Urinary bladder (tissue), 3 donors: ENCODE measurements at regions not wholly inside any gene's neighbourhood (a gene's known extent, or its start where the extent isn't known, plus 50 kb on each side); places are given as distances from the start of the nearest gene placed in this dataset.

Source experiments
- DNase-seq: peaks from one replicate; pipeline ENCODE4 v3.0.0-alpha.2; 2015; ENCODE audit errors: extremely low spot score
- H3K27ac ChIP-seq: one replicate; pipeline ENCODE4 v1.5.1; 2013; ENCODE audit warnings: low read depth, mild to moderate bottlenecking, moderate library complexity
- H3K36me3 ChIP-seq: one replicate; pipeline ENCODE4 v1.6.1; 2013; ENCODE audit warnings: mild to moderate bottlenecking, moderate library complexity; ENCODE audit not compliant: insufficient read depth
- H3K4me1 ChIP-seq: one replicate; pipeline ENCODE4 v1.6.1; 2013; ENCODE audit warnings: mild to moderate bottlenecking, moderate library complexity; ENCODE audit not compliant: insufficient read depth
- H3K4me3 ChIP-seq: one replicate; pipeline ENCODE4 v1.5.1; 2013; ENCODE audit warnings: low read depth, low read length
- WGBS: extraction: QIAGEN DNeasy Blood & Tissue Kit; methylation state at CpG from one replicate; pipeline ENCODE4 v1.1.7; 2013; 5-methylcytosine and 5-hydroxymethylcytosine counted together
- donor health status: healthy with polysubstance abuse.
- donor health status: healthy.

DNA sequence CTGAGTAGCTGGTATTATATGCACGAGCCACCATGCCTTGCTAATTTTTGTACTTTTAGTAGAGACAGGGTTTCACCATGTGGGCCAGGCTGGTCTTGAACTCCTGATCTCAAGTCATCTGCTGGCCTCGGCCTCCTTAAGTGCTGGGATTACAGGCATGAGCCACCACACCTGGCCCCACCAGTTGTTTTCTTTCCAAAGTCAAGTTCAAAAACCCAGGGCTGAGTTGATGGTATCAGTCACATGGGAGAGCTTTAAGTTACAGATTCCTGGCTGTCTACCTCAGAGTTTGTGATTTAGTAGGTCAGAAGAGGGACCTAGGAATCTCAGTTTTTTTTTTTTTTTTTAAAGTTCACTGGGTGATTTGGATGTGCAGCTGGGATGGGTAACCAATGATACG lies 107.7 kb downstream of the SCP2D1 start:
- Histone ChIP-seq H3K36me3 (no peaks in the 10 kb centered on the region), H3K27ac (no peak overlapping the region), H3K4me3 (no peak overlapping the region), H3K4me1 (no peaks in the 10 kb centered on the region)
- WGBS: 86% methylated on average over 3 of the region's 3 CpGs
- DNase-seq: no peak

DNA sequence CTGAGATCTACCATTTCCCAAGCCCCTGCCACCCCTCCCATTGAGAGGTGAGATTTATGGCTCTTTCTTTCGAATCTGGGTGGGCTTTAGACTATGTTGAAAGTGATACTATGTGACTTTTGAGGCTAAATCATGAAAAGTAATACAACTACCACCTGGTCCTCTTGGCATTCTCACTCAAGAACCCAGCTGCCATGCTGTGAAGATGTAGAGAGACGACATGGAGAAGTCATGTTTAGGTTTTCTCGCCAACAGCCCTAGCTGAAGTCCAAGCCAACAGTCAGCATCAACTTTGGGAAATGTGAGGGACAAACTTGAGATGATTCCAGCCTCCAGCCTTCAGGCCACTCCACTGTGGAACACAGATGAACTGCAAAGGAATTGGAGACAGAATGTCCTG lies 108.7 kb downstream of the SCP2D1 start:
- WGBS: 69% methylated on average over 3 of the region's 3 CpGs
- no peak for DNase-seq
- Histone ChIP-seq H3K27ac (no peak overlapping the region), H3K4me1 (no peaks in the 10 kb centered on the region), H3K4me3 (no peak overlapping the region), H3K36me3 (no peaks in the 10 kb centered on the region)

DNA sequence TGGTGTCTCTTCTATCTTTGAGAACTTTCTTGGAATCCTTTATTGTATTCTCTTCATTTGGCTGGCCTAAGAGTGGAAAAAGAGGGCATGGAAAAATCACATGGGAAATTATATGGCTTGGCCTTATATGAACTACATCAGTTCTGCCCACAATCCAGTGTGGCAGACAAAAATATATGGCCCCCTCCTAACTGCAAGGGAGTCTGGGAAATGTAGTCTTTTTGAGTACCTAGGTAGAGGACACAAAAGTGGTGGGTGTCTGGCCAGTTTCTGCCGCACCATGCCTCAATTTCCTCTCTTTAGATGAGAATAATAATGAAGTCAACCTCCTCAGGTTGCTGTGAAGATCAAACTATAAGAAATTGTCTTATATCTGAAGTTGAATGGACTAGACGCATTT lies 109.3 kb downstream of the SCP2D1 start:
- no peaks in the 10 kb centered on the region for H3K36me3 ChIP-seq
- H3K4me1 ChIP-seq: no peaks in the 10 kb centered on the region
- no peak overlapping the region for H3K4me3 ChIP-seq
- DNase-seq: no peak
- no peak overlapping the region for H3K27ac ChIP-seq
- 92% methylated on average over 2 of the region's 2 CpGs for WGBS

DNA sequence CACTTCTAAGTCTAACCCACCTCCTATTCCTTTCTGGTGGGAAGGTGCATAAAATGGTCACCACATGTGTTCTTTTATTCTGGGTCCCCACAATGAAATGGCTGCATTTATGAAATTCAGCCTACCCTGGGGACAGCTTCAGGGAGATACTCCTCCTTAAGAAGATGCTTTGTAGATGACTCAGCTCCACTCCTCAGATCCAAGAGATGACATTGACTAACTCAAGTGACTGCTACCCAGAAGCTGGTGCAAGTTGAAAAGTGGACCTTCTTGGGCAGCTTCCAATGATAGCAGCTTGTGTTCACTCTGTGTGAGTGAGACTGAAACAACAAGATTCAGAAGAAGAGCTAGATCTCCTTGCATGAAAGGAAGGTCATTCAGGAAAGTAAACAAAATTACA lies 113.4 kb downstream of the SCP2D1 start:
- no peak overlapping the region for H3K27ac ChIP-seq
- H3K4me3 ChIP-seq: no peak overlapping the region
- DNase-seq: no peak
- no peaks in the 10 kb centered on the region for H3K4me1 ChIP-seq
- H3K36me3 ChIP-seq: no peaks in the 10 kb centered on the region

DNA sequence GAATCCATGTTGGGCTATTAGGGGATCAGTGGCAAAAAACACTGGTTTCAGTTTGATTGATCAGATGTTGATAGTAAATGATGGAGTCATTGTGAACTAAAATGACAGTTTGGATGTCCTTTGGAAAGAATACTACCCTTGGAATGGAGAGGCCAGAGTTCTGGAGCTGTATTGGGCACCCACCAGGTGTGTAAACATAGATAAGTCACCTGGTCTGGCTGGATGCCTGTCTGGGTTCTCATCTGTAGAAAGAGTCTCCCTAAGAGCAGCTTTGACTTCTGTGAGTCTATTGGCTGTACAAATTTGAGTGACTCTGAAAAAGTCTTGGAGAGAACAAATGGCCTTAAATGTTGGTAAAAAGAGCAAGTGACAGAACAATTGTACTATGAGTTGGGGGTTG lies 115.0 kb downstream of the SCP2D1 start:
- no peak overlapping the region for H3K4me3 ChIP-seq
- no peaks in the 10 kb centered on the region for H3K36me3 ChIP-seq
- no peak overlapping the region for H3K27ac ChIP-seq
- DNase-seq: no peak
- H3K4me1 ChIP-seq: no peaks in the 10 kb centered on the region

DNA sequence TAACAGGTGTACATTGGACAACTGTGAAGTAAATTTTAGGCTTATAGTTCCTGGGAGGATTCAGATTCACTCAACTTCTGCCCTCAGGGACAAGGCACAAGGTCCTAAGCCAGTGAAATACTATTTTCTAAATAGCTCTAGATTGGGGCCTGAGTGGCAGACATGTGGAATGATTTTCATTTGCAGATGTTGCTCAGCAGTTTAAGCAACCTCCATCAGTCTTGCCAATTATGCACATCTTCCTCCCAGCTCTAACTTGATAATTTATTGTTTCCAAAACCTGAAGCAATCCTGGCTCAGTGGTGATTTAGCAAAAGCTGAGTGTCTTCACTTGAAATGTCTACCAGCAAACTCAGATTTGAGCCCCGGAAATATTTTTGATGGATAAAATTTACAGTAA lies 116.2 kb downstream of the SCP2D1 start:
- no peaks in the 10 kb centered on the region for H3K4me1 ChIP-seq
- no peak overlapping the region for H3K27ac ChIP-seq
- WGBS: 92% methylated on average over 1 of the region's 1 CpG

DNA sequence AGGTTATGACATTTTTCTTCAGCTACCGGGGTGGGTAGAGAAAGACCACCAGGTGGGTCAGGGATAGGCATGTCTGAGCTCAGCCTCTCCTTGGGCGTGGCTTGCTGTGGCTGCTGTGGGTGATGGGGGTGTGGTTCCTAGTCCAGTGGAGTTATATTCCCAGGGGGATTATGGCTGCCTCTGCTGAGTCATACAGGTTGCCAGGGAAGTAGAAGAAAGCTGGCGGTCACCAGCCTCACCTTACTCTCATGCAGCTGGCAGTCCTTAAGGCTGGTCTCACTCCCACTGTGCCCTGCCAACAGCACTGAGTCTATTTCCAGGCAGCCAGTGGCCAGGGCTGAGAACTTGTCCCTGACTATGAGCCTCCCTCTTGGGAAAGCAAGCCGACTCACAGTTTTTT lies 130.0 kb downstream of the SCP2D1 start:
- H3K27ac ChIP-seq: no peak overlapping the region

More for the DNA sequence above, 116.2 kb downstream of the SCP2D1 start:
- no peaks in the 10 kb centered on the region for H3K36me3 ChIP-seq
- no peak for DNase-seq
- no peak overlapping the region for H3K4me3 ChIP-seq

DNA sequence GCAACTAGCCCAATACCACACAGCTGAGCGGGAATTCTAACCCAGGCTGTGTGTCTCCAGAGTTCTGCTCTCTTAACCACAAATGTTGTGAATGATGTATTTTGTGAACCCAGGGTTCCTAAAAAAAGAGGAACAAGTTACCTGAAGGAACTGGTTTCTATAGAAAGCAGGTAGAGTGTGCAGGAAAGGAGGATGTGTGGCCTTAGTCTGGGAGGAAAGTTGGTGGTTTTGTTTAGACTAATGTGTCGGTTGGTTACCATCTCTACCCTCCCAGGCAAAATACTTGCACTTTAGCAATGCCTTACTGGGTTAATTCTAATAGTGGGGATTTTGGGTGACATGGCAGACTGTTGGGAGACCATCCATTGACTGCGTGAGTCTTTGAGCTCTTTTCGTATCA lies 143.3 kb downstream of the SCP2D1 start:
- H3K4me3 ChIP-seq: no peak overlapping the region
- H3K27ac ChIP-seq: no peak overlapping the region
- DNase-seq: no peak
- H3K4me1 ChIP-seq: no peaks in the 10 kb centered on the region
- H3K36me3 ChIP-seq: no peaks in the 10 kb centered on the region
- 77% methylated on average over 4 of the region's 4 CpGs for WGBS

More for the DNA sequence above, 130.0 kb downstream of the SCP2D1 start:
- Histone ChIP-seq H3K4me3 (no peak overlapping the region), H3K4me1 (no peaks in the 10 kb centered on the region), H3K36me3 (no peaks in the 10 kb centered on the region)
- DNase-seq: no peak
- WGBS: 85% methylated on average over 4 of the region's 4 CpGs

DNA sequence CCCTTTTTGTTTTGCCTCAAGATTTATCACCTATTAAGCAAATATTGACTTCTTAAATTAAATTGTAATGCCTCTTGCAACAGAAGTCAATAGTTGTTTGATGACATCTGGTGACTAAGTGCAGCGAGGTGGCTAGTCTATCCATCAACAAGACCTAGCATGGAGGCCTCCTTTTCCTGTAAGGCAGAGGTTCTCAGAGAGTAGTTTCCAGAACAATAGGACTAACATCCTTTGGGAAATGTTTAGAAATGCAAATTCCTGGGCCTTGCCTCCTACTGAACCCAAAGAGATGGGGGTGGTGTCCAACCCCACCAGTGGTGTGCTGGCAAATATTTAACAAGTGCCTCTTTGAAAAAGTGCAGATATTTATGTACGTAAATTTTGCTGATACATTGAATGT lies 143.7 kb downstream of the SCP2D1 start:
- no peak for DNase-seq

DNA sequence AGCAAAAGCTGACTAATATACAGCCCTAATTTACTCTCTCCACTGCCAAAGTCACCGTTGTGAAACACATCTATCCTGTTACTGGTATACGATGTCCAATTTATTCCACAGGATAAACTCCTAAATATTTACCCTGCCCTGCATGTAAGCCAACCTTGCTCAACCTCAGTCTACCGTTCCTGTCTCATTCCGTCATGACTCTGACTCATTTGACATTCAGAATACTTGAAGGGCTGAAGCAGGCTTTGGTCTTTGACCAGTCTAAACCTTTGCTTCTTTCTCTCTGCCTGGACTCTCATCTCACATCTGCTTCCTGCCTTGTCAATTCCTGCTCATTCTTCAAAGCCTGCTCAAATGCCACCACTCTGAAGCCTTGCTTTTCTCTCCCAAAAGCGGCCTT lies 157.5 kb downstream of the SCP2D1 start:
- 96% methylated on average over 5 of the region's 5 CpGs for WGBS
- no peaks in the 10 kb centered on the region for H3K36me3 ChIP-seq
- no peaks in the 10 kb centered on the region for H3K4me1 ChIP-seq
- no peak overlapping the region for H3K4me3 ChIP-seq
- H3K27ac ChIP-seq: no peak overlapping the region
- no peak for DNase-seq

More for the DNA sequence above, 143.7 kb downstream of the SCP2D1 start:
- Histone ChIP-seq H3K36me3 (no peaks in the 10 kb centered on the region), H3K27ac (no peak overlapping the region), H3K4me3 (no peak overlapping the region), H3K4me1 (no peaks in the 10 kb centered on the region)
- 88% methylated on average over 2 of the region's 2 CpGs for WGBS

DNA sequence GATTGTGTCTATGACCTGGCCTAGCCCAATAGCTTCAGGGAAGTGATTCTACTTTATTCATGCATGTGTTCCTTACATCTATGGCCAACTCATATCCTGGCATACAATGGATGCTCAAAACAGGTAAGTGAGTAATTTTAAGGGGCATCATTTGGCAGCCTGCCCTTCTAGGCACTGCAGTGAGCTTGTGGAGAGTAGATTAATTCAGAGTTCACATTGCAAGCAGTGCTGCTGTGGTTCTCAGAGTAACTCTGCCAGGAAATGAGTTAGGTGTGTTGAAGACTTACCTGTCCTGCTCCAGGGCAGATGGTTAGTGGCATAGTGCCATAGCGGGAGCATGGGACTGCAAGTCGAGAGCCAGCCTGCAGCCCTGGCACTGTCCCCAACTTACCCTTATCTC lies 158.0 kb downstream of the SCP2D1 start:
- Histone ChIP-seq H3K4me1 (no peaks in the 10 kb centered on the region), H3K4me3 (no peak overlapping the region), H3K36me3 (no peaks in the 10 kb centered on the region), H3K27ac (no peak overlapping the region)
- WGBS: 55% methylated on average over 2 of the region's 2 CpGs
- no peak for DNase-seq

DNA sequence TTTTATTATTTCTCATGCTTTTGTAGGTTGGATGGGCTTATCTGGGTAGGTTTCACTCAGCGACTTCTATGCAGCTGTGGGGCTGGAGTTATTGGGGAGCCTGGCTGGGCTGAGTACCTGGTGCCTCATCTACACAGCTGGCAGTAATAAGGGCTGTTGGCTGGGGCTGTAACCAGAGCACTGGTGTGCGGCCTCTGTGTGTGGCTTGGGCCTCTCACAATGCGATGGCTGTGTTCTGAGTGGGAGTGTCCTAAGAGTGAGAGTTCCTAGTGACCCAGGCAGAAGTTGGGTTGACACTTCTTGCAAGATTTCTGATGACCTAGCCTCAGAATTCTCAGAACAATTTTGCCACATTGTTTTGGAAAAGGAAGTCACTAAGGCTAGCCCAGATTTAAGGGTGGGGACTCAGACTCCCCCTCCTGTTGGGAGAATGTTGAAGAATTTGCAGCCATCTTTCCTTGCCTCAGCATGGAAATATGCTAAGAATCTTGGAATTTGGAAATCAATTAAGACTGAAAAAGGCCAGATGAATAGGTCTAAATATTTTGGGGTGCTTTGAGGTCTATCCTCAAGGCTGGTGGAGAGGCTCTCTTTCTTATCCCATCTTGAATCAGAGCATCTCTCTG lies 158.8 kb downstream of the SCP2D1 start:
- WGBS: 94% methylated on average over 3 of the region's 3 CpGs
- no peaks in the 10 kb centered on the region for H3K36me3 ChIP-seq
- no peak overlapping the region for H3K4me3 ChIP-seq
- no peak overlapping the region for H3K27ac ChIP-seq
- H3K4me1 ChIP-seq: no peaks in the 10 kb centered on the region
- no peak for DNase-seq

DNA sequence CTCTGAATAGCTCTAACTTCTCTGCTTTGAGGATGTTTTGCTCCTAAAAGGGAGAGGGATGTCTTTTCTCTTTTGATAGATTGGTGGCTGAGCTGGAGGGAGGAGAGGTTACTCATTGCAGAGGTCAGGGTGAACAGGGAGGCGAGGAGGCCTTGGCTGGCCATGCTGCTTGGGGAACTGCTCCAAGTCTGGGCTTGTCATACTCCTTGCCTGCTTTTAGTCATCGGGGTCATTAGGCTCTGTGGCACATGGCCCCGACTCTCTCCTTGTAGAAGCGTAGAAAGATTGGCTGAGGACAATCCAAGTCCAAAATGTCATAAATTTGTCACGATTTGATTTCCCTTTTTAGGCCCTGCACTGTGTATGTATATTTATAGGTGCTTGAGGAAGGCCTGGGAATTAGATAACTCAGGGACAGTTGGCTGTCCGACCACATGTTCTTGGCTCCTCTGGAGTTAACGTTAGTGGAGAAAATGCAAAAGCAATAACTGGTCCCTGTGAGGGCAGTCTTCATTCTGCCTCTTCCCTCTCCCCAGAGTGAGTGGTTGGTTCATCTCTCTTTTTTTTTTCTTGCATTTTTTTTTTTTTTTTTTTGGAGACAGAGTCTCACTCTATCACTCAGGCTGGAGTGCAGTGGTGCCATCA lies 160.1 kb downstream of the SCP2D1 start:
- H3K27ac ChIP-seq: no peak overlapping the region
- no peak overlapping the region for H3K4me3 ChIP-seq
- no peaks in the 10 kb centered on the region for H3K4me1 ChIP-seq
- H3K36me3 ChIP-seq: no peaks in the 10 kb centered on the region
- peak; percentile 28 for DNase-seq
- whole genome bisulfite sequencing: 39% methylated on average over 7 of the region's 7 CpGs

DNA sequence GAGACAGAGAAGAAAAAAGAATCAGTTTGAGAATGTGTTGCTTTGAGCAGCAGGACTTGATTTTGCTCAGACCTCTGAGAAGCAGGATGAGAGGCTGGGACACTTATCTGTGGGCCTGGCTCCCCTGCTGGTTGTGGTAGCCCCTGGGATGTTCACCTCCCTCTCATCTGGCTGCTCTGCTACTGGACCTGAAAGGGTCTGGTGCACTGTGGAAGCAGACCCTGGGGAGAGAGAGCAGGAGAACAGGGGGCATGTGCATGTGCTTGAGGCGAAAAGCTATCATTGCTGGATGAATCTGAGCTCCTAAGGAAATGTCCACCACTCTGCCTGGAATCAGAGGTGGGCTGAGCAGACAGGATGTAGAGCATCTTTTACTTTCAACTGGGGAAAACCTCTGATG lies 161.1 kb downstream of the SCP2D1 start:
- no peaks in the 10 kb centered on the region for H3K4me1 ChIP-seq
- H3K4me3 ChIP-seq: no peak overlapping the region
- 96% methylated on average over 1 of the region's 1 CpG for WGBS
- no peak for DNase-seq
- H3K27ac ChIP-seq: no peak overlapping the region
- H3K36me3 ChIP-seq: no peaks in the 10 kb centered on the region

DNA sequence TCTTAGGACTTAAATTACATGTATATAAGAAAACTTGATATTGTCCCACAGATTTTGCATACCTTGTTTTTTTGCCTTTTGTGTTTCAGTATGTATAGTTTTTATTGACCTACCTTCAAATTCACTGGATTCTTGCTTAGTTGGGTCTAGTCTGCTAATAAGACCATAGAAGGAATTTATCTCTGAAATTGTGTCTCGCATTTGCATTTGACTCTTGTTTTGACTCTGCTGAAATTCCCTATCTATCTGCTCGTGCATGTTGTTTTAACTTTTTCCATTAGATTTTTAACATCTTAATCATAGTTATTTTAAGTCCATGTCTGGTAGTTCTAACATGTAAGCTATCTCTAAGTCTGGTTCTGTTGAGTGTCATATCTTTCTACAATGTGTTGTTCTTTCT lies 163.9 kb downstream of the SCP2D1 start:
- WGBS: 85% methylated on average over 2 of the region's 2 CpGs
- no peaks in the 10 kb centered on the region for H3K4me1 ChIP-seq
- H3K36me3 ChIP-seq: no peaks in the 10 kb centered on the region
- H3K27ac ChIP-seq: no peak overlapping the region
- no peak for DNase-seq
- no peak overlapping the region for H3K4me3 ChIP-seq
